ENCODE measurements at regions not wholly inside any gene's neighbourhood (a gene's known extent, or its start where the extent isn't known, plus 50 kb on each side); places are given as distances from the start of the nearest gene placed in this dataset.

GRCh38 chr2:145755019-145755837 lies 1235.3 kb upstream of the ZEB2 start:
- no peak overlapping the region for H3K4ac ChIP-seq (ENCODE audit: low read depth in 1 of 2, low read length in 2 of 2)
- 89% methylated on average over 3 of the region's 6 CpGs for WGBS
- no peak overlapping the region for H3K9ac ChIP-seq (ENCODE audit: low read length)
- no peak overlapping the region for H2AFZ ChIP-seq (ENCODE audit: low read depth, low read length)
- no peak overlapping the region for H3K4me2 ChIP-seq (ENCODE audit: low read length, poor library complexity, severe bottlenecking)
- H3K18ac ChIP-seq (ENCODE audit: low read depth in 1 of 2, low read length in 2 of 2), result no peak overlapping the region
- H3K27ac ChIP-seq (ENCODE audit: low read length, poor library complexity, severe bottlenecking), result no peak overlapping the region
- no peak overlapping the region for H3K23ac ChIP-seq (ENCODE audit: low read length in 2 of 2)
- peak overlapping the region; percentile 24 to 45 for H2BK12ac ChIP-seq (ENCODE audit: low read length in 2 of 2)
- H3K27me3 ChIP-seq (ENCODE audit: control insufficient read depth in 1 of 2, insufficient read depth in 1 of 2, low read length in 2 of 2), result no peaks in the 10 kb centered on the region
- H3K4me3 ChIP-seq (ENCODE audit: insufficient read depth in 1 of 2, low read depth in 1 of 2, low read length in 2 of 2), result no peak overlapping the region
- no peak overlapping the region for H4K91ac ChIP-seq (ENCODE audit: low read length)
- no peak for DNase-seq
- H2AK5ac ChIP-seq (ENCODE audit: low read length, severe bottlenecking), result no peak overlapping the region
- H3K14ac ChIP-seq (ENCODE audit: low read length in 2 of 2), result no peak overlapping the region
- H3K9me3 ChIP-seq (ENCODE audit: control insufficient read depth, low read length), result no peaks in the 10 kb centered on the region
- no peak overlapping the region for H2BK5ac ChIP-seq (ENCODE audit: low read depth, low read length, poor library complexity, severe bottlenecking)
- peak overlapping the region; percentile 50 for H2BK120ac ChIP-seq (ENCODE audit: low read depth, low read length)
- H4K8ac ChIP-seq (ENCODE audit: low read length), result no peak overlapping the region
- H3K36me3 ChIP-seq (ENCODE audit: control insufficient read depth in 1 of 2, insufficient read depth in 2 of 2, low read depth in 1 of 2, low read length in 2 of 2), result no peaks in the 10 kb centered on the region
- no peaks in the 10 kb centered on the region for H3K79me1 ChIP-seq (replicated peaks; ENCODE audit: low read length, poor library complexity, severe bottlenecking)
- peaks cover 2% of the 10 kb centered on the region for H3K4me1 ChIP-seq (ENCODE audit: control insufficient read depth, insufficient read depth, low read depth, low read length)
- H2BK15ac ChIP-seq (ENCODE audit: low read depth, poor library complexity, severe bottlenecking), result no peak overlapping the region

GRCh38 chr2:145753966-145754365 lies 1234.0 kb upstream of the ZEB2 start:
- no peak overlapping the region for H3K9ac ChIP-seq (ENCODE audit: low read length)
- no peak overlapping the region for H2BK120ac ChIP-seq (ENCODE audit: low read depth, low read length)
- H4K8ac ChIP-seq (ENCODE audit: low read length), result no peak overlapping the region
- no peak overlapping the region for H3K4me3 ChIP-seq (ENCODE audit: insufficient read depth in 1 of 2, low read depth in 1 of 2, low read length in 2 of 2)
- no peak overlapping the region for H2AFZ ChIP-seq (ENCODE audit: low read depth, low read length)
- WGBS, result 100% methylated on average over 1 of the region's 3 CpGs
- no peaks in the 10 kb centered on the region for H3K79me1 ChIP-seq (replicated peaks; ENCODE audit: low read length, poor library complexity, severe bottlenecking)
- DNase-seq, result no peak
- no peak overlapping the region for H2BK5ac ChIP-seq (ENCODE audit: low read depth, low read length, poor library complexity, severe bottlenecking)
- H3K18ac ChIP-seq (ENCODE audit: low read depth in 1 of 2, low read length in 2 of 2), result peak overlapping the region in 1 of 2 experiments; percentile 6
- no peak overlapping the region for H3K14ac ChIP-seq (ENCODE audit: low read length in 2 of 2)
- H3K4me2 ChIP-seq (ENCODE audit: low read length, poor library complexity, severe bottlenecking), result no peak overlapping the region
- H3K23ac ChIP-seq (ENCODE audit: low read length in 2 of 2), result no peak overlapping the region
- H3K36me3 ChIP-seq (ENCODE audit: control insufficient read depth in 1 of 2, insufficient read depth in 2 of 2, low read depth in 1 of 2, low read length in 2 of 2), result no peaks in the 10 kb centered on the region
- H2AK5ac ChIP-seq (ENCODE audit: low read length, severe bottlenecking), result no peak overlapping the region
- no peak overlapping the region for H2BK15ac ChIP-seq (ENCODE audit: low read depth, poor library complexity, severe bottlenecking)
- H4K91ac ChIP-seq (ENCODE audit: low read length), result no peak overlapping the region
- no peaks in the 10 kb centered on the region for H3K9me3 ChIP-seq (ENCODE audit: control insufficient read depth, low read length)
- no peak overlapping the region for H3K27ac ChIP-seq (ENCODE audit: low read length, poor library complexity, severe bottlenecking)
- H3K4ac ChIP-seq (ENCODE audit: low read depth in 1 of 2, low read length in 2 of 2), result peak overlapping the region in 1 of 2 experiments; percentile 67
- H3K27me3 ChIP-seq (ENCODE audit: control insufficient read depth in 1 of 2, insufficient read depth in 1 of 2, low read length in 2 of 2), result no peaks in the 10 kb centered on the region
- H3K4me1 ChIP-seq (ENCODE audit: control insufficient read depth, insufficient read depth, low read depth, low read length), result peaks cover 2% of the 10 kb centered on the region
- H2BK12ac ChIP-seq (ENCODE audit: low read length in 2 of 2), result peak overlapping the region in 1 of 2 experiments; percentile 12

GRCh38 chr2:145753041-145753608 lies 1233.2 kb upstream of the ZEB2 start:
- peak overlapping the region; percentile 70 for H4K8ac ChIP-seq (ENCODE audit: low read length)
- 75% methylated on average over 5 of the region's 6 CpGs for WGBS
- H3K4me2 ChIP-seq (ENCODE audit: low read length, poor library complexity, severe bottlenecking), result no peak overlapping the region
- no peak overlapping the region for H2AFZ ChIP-seq (ENCODE audit: low read depth, low read length)
- no peaks in the 10 kb centered on the region for H3K36me3 ChIP-seq (ENCODE audit: control insufficient read depth in 1 of 2, insufficient read depth in 2 of 2, low read depth in 1 of 2, low read length in 2 of 2)
- peak overlapping the region in 1 of 2 experiments; percentile 97 for H3K4ac ChIP-seq (ENCODE audit: low read depth in 1 of 2, low read length in 2 of 2)
- peak overlapping the region; percentile 75 for H3K9ac ChIP-seq (ENCODE audit: low read length)
- H3K27me3 ChIP-seq (ENCODE audit: control insufficient read depth in 1 of 2, insufficient read depth in 1 of 2, low read length in 2 of 2), result no peaks in the 10 kb centered on the region
- H2BK120ac ChIP-seq (ENCODE audit: low read depth, low read length), result no peak overlapping the region
- peak overlapping the region; percentile 2 for H4K91ac ChIP-seq (ENCODE audit: low read length)
- H2BK15ac ChIP-seq (ENCODE audit: low read depth, poor library complexity, severe bottlenecking), result no peak overlapping the region
- H2BK5ac ChIP-seq (ENCODE audit: low read depth, low read length, poor library complexity, severe bottlenecking), result no peak overlapping the region
- no peak overlapping the region for H3K23ac ChIP-seq (ENCODE audit: low read length in 2 of 2)
- H3K4me1 ChIP-seq (ENCODE audit: control insufficient read depth, insufficient read depth, low read depth, low read length), result peaks cover 2% of the 10 kb centered on the region
- H3K18ac ChIP-seq (ENCODE audit: low read depth in 1 of 2, low read length in 2 of 2), result peak overlapping the region in 1 of 2 experiments; percentile 89
- no peak overlapping the region for H3K27ac ChIP-seq (ENCODE audit: low read length, poor library complexity, severe bottlenecking)
- H2AK5ac ChIP-seq (ENCODE audit: low read length, severe bottlenecking), result no peak overlapping the region
- H3K9me3 ChIP-seq (ENCODE audit: control insufficient read depth, low read length), result no peaks in the 10 kb centered on the region
- H3K4me3 ChIP-seq (ENCODE audit: insufficient read depth in 1 of 2, low read depth in 1 of 2, low read length in 2 of 2), result no peak overlapping the region
- peak overlapping the region in 1 of 2 experiments; percentile 11 for H3K14ac ChIP-seq (ENCODE audit: low read length in 2 of 2)
- H2BK12ac ChIP-seq (ENCODE audit: low read length in 2 of 2), result peak overlapping the region; percentile 2 to 75
- no peaks in the 10 kb centered on the region for H3K79me1 ChIP-seq (replicated peaks; ENCODE audit: low read length, poor library complexity, severe bottlenecking)
- DNase-seq, result no peak

GRCh38 chr2:145752091-145752806 lies 1232.3 kb upstream of the ZEB2 start:
- peak overlapping the region; percentile 48 to 71 for H3K4ac ChIP-seq (ENCODE audit: low read depth in 1 of 2, low read length in 2 of 2)
- no peak overlapping the region for H3K14ac ChIP-seq (ENCODE audit: low read length in 2 of 2)
- no peak overlapping the region for H3K4me2 ChIP-seq (ENCODE audit: low read length, poor library complexity, severe bottlenecking)
- peak overlapping the region; percentile 44 for H4K91ac ChIP-seq (ENCODE audit: low read length)
- H4K8ac ChIP-seq (ENCODE audit: low read length), result peak overlapping the region; percentile 70
- peak overlapping the region; percentile 85 to 89 for H3K18ac ChIP-seq (ENCODE audit: low read depth in 1 of 2, low read length in 2 of 2)
- H2AFZ ChIP-seq (ENCODE audit: low read depth, low read length), result no peak overlapping the region
- H2BK12ac ChIP-seq (ENCODE audit: low read length in 2 of 2), result peak overlapping the region; percentile 64 to 94
- peak overlapping the region; percentile 19 for H2BK15ac ChIP-seq (ENCODE audit: low read depth, poor library complexity, severe bottlenecking)
- no peak overlapping the region for H3K23ac ChIP-seq (ENCODE audit: low read length in 2 of 2)
- no peaks in the 10 kb centered on the region for H3K27me3 ChIP-seq (ENCODE audit: control insufficient read depth in 1 of 2, insufficient read depth in 1 of 2, low read length in 2 of 2)
- 0% methylated on average over 3 of the region's 5 CpGs for WGBS
- H2BK120ac ChIP-seq (ENCODE audit: low read depth, low read length), result peak overlapping the region; percentile 39
- no peaks in the 10 kb centered on the region for H3K9me3 ChIP-seq (ENCODE audit: control insufficient read depth, low read length)
- peak overlapping the region; percentile 76 for H2AK5ac ChIP-seq (ENCODE audit: low read length, severe bottlenecking)
- H2BK5ac ChIP-seq (ENCODE audit: low read depth, low read length, poor library complexity, severe bottlenecking), result no peak overlapping the region
- peak; percentile 89 for DNase-seq
- peak overlapping the region; percentile 53 for H3K27ac ChIP-seq (ENCODE audit: low read length, poor library complexity, severe bottlenecking)
- H3K9ac ChIP-seq (ENCODE audit: low read length), result peak overlapping the region; percentile 75
- H3K4me1 ChIP-seq (ENCODE audit: control insufficient read depth, insufficient read depth, low read depth, low read length), result peaks cover 2% of the 10 kb centered on the region
- H3K79me1 ChIP-seq (replicated peaks; ENCODE audit: low read length, poor library complexity, severe bottlenecking), result no peaks in the 10 kb centered on the region
- H3K36me3 ChIP-seq (ENCODE audit: control insufficient read depth in 1 of 2, insufficient read depth in 2 of 2, low read depth in 1 of 2, low read length in 2 of 2), result no peaks in the 10 kb centered on the region
- peak overlapping the region in 1 of 2 experiments; percentile 35 for H3K4me3 ChIP-seq (ENCODE audit: insufficient read depth in 1 of 2, low read depth in 1 of 2, low read length in 2 of 2)
